LoVo (cell line): ENCODE measurements at regions not wholly inside any gene's neighbourhood (a gene's known extent, or its start where the extent isn't known, plus 50 kb on each side); places are given as distances from the start of the nearest gene placed in this dataset.

Source experiments
- DNase-seq: peaks from one replicate; pipeline ENCODE4 v3.0.0-alpha.2; 2016; ENCODE audit warnings: low spot score

DNA sequence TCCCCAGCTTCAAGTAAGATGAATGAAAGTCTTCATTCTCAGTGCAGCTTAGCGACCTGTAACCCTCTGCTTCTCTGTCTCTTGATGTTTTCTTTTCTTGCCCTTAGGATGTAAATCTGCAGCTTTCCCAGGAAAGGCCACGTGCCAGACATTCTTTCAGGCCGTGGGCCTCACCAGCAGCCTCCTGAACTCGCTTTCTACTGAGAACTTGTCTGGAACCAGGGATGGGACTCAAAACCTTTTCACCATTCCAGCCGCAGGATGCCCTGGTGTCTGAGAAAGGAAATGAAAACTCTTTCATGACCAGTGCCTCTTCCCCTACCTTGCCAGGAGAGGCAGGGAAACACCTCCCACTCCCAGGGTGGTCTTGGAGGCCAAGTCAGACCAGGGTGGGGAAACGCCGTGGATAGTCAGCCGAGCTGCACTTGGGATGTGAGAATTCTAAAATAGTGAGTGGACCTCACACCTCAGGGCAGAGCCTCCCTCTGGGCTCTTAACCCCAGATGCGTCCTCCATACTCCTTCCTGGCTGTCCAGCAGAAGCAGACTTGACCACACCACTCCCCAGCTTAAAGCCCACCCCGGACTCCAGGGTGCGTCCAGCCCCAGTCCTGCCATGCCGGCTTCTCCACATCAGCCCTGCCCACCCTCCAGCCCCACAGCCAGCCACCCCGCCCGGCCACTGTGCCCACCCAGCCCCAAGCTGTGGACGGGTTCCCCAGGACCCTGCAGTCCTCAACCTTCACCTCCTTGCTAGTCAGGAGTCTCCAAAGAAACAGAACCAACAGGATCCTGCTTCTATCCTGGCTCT, 115.5 kb downstream of the TWIST2 start:
- DNase-seq, result no peak

DNA sequence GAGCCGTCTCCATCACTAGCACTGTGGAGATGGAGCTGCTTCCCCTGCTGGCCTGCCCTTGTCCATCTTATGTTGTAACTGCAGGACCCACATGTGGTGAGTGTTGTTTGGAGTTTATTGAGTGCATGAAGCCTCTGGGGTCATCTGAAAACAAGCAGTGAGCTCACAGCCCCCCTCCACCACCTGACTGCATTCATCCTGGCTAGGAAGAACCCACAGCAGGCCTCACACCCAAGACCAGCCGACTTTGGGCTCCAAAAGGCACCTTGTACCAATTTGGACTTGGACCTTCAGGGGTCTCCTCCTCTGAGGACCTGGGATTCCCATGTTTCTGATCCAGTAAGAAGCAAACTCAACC, 116.1 kb downstream of the TWIST2 start:
- no peak for DNase-seq

DNA sequence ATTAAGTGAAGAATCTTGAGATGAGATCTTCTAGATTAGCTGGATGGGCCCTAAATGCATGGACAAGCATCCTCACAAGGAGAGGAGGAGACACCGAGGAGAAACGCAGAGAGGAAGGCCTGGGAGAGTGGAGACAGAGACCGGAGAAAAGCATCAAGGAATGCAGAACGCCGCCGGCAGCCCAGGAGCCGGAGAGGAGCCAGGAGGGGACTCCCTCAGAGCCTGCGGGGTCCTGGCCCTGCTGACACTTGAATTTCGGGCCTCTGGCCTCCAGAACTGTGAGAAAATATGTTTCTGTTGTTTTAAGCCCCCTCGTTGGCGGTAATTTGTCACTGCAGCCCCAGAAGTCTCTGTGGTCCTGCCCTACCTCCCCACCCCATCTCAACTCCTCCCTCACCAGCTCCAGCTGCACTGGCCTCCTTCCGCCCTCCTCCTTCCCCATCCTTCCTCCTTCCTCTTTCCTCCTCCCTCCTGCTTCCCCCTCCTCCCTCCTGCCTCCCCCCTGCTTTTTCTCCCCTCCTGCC, 116.7 kb downstream of the TWIST2 start:
- DNase-seq, result no peak

DNA sequence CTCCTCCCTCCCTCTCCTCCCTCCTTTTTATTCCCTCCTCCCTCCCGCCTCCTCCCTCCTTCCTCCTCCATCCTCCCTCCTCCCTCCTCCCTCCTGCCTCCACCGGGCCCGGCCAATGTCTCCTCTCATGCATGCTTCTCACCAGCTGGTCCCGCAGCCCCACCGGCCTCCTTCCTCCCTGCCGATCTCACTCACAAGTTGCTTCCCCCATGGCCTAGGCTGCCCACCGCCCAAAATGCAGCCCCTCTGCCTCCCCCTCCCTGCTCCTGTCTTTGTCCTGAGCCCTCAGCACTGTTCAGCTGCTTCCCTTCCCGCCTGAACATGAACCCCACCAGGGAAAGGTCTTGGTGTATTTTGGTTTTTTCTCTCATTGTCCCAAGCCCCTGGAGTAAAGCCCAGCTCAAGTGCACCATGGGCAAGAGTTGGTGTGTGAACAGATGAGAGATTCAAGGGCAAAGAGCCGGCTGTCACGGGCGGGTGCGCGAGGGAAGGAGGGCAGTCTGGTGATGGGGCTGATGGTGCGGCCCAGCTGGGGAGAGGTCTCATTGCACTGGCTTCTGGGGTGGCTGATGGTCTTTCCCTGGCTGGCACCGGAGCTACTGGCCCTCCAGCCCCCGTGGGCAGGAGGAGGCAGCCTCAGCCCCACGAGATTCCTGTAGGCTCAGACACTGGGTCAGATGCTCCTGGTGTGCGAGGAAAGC, 117.6 kb downstream of the TWIST2 start:
- DNase-seq, result no peak

DNA sequence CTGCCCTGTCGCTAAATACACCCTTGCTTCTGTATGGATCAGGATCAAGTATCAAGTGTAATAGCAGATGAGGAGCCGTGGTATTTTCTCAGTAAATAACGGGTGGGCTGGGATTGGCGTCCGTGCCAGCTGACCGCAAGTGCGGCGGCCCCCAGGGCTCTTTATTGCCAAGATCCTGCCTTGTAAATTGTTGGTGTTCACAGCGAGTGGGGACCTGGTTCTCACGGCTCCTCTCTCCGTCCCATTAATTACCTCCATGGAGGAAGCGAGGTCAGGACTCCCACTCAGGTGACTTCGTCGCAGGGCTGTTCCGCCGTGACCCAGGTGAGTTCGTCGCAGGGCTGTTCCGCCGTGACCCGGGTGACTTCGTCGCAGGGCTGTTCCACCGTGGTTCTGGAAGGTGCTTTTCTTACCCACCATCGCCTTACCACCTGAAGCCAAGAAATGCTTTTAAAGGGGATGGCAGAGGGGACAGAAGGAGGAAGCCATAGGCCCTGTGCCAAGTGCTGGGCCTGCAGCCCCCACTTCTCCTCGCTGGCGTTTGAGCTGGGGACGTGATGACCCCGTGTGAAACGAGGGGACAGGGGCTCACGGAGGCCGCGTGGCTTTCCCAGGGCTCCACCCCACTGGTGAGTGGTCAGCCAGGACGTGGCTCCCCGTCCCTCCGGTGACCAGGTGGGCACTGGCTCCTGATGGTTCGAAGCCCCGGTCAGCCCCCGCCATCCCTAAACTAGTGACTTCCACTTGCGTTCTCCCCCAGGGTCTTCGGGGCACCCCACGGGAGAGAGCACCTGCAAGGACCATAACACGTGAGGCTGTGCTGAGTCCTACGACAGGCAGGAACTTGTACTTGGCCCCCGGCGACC, 118.4 kb downstream of the TWIST2 start:
- no peak for DNase-seq

DNA sequence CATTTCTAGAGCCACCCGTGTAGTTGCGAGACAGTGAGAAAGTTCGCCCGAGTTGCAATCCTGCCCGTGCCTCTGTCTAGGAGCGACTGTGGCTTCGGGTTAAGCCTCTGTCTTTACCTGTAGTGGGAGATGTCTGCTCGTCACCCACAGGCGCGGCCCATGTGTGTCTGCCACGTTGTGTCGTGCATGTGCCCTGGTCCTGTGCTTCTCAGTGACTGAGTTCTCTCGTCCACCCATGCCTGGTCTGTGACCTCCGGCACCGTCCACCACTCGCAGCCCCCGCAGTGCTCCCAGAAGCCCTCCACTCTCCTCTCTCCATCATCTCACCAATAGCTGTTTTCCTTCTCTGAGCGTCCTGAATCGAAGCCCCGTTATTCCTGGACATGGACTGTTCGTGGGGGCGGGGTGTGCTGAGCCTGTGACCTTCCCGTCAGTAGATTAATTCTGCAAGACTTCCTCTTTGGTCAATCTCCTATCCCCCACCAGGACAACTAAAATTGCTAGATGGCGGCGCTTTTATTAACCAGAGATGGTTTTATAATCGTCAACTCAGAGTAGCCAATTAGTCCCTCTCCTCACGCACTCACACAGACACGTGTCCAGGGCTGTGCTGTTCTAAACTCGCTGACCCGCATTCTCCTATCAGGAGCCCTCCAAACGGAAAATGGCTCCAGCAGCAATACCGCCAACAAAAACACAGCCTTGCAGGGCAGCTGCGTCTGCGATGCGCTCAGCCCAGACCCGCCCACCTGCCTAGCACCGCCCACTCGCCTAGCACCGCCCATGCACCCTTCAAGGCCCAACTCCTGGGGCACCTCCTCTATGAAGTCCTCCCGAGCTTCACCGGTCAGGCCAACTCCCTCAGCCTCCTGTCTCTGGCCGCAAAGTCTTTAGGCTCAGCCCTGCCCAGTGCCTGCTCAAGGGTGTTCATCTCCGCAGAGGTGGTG, 119.4 kb downstream of the TWIST2 start:
- no peak for DNase-seq

DNA sequence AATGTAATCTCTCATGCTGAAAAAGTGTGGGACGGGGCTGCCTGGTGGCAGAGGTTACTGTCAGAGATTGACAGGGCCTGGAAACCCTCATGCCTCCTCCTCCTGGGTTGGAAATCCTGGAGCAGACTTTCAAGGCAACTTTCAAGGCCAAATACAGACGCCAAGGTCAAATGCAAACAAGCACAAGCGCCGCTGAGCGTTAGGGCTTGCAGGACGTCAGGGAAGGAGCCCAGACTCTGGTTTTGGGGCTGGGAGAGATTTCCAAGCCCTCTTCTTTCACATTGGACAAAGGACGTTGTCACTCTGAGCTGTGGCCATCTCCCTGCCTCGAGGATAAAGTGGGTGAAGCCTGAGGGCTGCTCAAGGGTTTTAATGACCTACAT, 120.1 kb downstream of the TWIST2 start:
- no peak for DNase-seq

GRCh38 chr2:238968616-238969384, 120.9 kb downstream of the TWIST2 start:
- no peak for DNase-seq

- no peak for DNase-seq
Measured at GRCh38 chr2:238969857-238970256, 122.0 kb downstream of the TWIST2 start.

GRCh38 chr2:238970553-238971081, 122.7 kb downstream of the TWIST2 start:
- DNase-seq, result peak; percentile 63

DNA sequence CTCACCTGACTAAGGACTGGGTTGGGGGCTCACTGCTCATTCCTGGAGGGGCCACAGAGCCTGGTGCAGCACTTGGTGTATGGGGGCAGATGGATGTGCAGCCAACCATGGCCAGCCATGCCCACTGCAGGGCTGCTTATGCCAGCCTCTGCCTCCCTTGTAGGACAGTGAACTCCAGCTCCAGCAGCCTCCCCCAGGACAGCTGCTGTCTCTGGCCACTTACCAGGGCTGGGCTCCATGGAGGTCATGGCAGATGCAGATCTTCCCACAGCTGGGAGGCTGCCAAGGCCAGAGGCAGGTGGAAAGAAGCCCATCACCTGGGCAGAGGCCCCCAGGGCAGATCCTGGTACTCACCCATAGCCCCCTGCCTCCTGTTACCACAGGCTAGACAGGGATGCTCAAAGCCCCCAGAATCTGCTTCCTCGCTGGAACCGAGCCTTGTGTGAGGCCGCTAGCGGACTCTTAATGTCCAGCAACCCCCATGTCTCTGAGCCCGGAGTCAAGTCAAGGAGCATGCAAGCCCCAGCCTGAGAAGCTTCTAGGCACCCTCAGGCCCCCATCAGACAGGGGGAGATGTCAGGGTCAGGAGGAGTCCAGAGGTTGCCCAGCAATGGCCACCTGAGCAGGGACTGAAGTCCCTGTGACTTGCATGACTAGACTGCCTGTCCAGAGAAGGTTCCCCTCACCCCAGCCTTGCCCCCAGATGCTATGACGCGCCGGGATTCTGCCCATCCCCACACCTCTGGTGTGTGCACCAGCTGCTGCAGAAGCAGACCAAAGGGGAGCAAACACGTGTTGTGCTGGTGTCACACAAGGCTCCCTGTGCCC, 123.6 kb downstream of the TWIST2 start:
- no peak for DNase-seq

DNA sequence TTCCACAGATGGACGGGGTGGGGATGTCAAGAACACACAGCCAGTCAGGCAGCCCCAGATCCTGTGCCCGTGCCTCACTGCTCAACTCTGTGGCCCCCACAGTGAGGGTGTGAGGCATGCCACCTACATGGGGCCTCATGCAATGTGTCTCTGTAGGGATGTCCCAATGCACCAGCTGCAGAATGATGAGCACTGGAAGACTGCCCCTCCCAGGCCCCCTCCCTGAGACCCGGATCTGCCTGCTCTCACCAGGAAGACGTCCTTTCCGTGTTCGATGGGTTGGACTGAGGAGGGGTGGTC, 124.2 kb downstream of the TWIST2 start:
- no peak for DNase-seq

- DNase-seq, result no peak
Measured at GRCh38 chr2:238973038-238973739, 125.3 kb downstream of the TWIST2 start.

- DNase-seq, result no peak
Measured at GRCh38 chr2:238974081-238974480, 126.2 kb downstream of the TWIST2 start.

DNA sequence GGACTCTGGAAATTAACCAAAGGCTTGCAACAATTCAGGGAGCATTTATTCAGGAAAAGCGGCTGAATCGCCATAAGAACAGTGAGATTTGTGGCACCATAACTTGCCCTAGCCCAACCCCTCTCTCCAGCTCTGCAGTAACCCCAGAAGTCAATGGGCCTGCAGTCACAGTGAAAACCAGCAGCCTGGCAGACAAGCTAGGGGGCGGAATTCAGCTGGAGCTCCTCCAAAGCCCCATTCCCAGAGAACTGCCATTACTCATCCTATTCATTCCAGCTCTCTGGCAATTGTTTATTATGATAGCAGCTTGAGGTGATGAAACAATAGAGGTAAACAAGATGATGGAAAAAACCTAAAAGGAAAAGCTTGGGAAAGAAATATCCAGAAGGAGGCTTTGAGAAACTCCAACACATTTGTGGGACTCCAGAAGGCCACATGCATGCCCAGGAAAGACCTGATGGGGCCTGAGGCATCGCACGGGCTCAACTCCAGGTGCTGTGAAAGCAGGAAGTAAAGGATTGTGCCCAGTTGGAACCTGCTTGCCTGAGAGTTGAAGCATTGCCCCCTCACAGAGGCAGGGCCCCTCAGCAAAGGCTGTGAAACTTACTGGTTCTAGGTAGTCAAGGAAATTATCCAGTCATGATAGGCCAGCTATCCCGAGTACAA, 126.7 kb downstream of the TWIST2 start:
- DNase-seq, result peak; percentile 18

- no peak for DNase-seq
Measured at GRCh38 chr2:238975408-238975807, 127.5 kb downstream of the TWIST2 start.

GRCh38 chr2:238978497-238978896, 130.6 kb downstream of the TWIST2 start:
- DNase-seq, result no peak

DNA sequence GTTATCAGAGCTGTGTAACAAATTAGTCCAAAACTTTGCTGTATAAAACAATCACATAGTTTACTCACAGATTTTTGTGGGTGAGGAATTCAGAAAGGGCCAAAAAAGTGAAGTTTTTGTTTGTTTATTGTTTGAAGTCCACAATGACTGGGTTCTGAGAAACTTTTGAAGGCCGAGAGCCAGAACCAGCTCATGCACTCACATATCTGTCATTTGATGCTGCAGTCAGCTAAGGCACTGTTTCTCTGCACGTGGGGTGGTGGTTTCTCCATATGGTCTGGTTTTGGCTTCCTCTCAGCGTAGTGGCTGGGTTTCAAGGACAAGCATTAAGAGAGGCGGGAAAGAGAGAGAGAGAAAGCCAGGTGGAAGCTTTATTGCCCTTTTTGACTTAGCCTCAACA, 131.8 kb downstream of the TWIST2 start:
- DNase-seq, result no peak
